ENCODE measurements at regions not wholly inside any gene's neighbourhood (a gene's known extent, or its start where the extent isn't known, plus 50 kb on each side); places are given as distances from the start of the nearest gene placed in this dataset.

DNA sequence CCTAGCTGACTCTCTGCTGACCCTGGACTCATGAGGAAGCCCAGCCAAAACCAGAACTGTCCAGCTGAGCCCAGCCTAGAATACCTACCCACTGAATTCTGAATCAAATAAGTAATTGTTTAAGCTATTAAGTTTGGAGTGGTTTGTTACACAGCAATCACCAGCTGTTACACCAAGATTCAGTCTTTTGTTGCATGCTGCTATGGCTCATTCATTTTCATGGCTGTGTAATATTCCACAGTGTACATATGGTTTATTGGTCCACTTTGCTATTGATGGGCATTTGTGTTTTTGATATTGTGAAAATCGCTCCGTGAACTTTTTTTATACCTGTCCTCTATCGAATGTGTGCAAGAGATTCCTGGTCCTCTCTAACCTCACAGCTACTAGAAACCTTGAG, 156.4 kb downstream of the FGF18 start:
- H2AFZ ChIP-seq (ENCODE audit: low read depth, low read length) = no peak overlapping the region
- H3K9me2 ChIP-seq (ENCODE audit: insufficient read depth, low read length) = no peaks in the 10 kb centered on the region
- no peak overlapping the region for H3K9ac ChIP-seq (ENCODE audit: low read length)
- H4K20me1 ChIP-seq (ENCODE audit: insufficient read depth) = no peaks in the 10 kb centered on the region
- H3K27ac ChIP-seq (ENCODE audit: low read length) = no peak overlapping the region
- H3K36me3 ChIP-seq (ENCODE audit: insufficient read depth, low read length) = no peaks in the 10 kb centered on the region
- H3K4me2 ChIP-seq (ENCODE audit: low read length) = no peak overlapping the region
- no peaks in the 10 kb centered on the region for H3K79me2 ChIP-seq (replicated peaks; ENCODE audit: insufficient read depth, low read length)
- H3F3A ChIP-seq (ENCODE audit: insufficient read depth, low read length, poor library complexity, severe bottlenecking) = no peaks in the 10 kb centered on the region
- TF ChIP-seq POLR2AphosphoS5 (IDR thresholded peaks at IDR 0.05) (no peak), EP300 (conservative IDR thresholded peaks at IDR 0.05; ENCODE audit: poor library complexity, severe bottlenecking) (no peak), RAD21 (conservative IDR thresholded peaks at IDR 0.05) (no peak), SMC3 (conservative IDR thresholded peaks at IDR 0.05; ENCODE audit: poor library complexity) (no peak), EZH2 (IDR thresholded peaks at IDR 0.05; ENCODE audit: borderline replicate concordance, insufficient read depth, low read length, poor library complexity, severe bottlenecking) (no peak), TAF1 (IDR thresholded peaks at IDR 0.05; ENCODE audit: low read depth) (no peak), MXI1 (conservative IDR thresholded peaks at IDR 0.05; ENCODE audit: poor library complexity, severe bottlenecking) (no peak)
- TF ChIP-seq, protein P1, sequence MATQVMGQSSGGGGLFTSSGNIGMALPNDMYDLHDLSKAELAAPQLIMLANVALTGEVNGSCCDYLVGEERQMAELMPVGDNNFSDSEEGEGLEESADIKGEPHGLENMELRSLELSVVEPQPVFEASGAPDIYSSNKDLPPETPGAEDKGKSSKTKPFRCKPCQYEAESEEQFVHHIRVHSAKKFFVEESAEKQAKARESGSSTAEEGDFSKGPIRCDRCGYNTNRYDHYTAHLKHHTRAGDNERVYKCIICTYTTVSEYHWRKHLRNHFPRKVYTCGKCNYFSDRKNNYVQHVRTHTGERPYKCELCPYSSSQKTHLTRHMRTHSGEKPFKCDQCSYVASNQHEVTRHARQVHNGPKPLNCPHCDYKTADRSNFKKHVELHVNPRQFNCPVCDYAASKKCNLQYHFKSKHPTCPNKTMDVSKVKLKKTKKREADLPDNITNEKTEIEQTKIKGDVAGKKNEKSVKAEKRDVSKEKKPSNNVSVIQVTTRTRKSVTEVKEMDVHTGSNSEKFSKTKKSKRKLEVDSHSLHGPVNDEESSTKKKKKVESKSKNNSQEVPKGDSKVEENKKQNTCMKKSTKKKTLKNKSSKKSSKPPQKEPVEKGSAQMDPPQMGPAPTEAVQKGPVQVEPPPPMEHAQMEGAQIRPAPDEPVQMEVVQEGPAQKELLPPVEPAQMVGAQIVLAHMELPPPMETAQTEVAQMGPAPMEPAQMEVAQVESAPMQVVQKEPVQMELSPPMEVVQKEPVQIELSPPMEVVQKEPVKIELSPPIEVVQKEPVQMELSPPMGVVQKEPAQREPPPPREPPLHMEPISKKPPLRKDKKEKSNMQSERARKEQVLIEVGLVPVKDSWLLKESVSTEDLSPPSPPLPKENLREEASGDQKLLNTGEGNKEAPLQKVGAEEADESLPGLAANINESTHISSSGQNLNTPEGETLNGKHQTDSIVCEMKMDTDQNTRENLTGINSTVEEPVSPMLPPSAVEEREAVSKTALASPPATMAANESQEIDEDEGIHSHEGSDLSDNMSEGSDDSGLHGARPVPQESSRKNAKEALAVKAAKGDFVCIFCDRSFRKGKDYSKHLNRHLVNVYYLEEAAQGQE (IDR thresholded peaks at IDR 0.05; ENCODE audit: borderline replicate concordance) = no peak
- TF ChIP-seq, protein P2, sequence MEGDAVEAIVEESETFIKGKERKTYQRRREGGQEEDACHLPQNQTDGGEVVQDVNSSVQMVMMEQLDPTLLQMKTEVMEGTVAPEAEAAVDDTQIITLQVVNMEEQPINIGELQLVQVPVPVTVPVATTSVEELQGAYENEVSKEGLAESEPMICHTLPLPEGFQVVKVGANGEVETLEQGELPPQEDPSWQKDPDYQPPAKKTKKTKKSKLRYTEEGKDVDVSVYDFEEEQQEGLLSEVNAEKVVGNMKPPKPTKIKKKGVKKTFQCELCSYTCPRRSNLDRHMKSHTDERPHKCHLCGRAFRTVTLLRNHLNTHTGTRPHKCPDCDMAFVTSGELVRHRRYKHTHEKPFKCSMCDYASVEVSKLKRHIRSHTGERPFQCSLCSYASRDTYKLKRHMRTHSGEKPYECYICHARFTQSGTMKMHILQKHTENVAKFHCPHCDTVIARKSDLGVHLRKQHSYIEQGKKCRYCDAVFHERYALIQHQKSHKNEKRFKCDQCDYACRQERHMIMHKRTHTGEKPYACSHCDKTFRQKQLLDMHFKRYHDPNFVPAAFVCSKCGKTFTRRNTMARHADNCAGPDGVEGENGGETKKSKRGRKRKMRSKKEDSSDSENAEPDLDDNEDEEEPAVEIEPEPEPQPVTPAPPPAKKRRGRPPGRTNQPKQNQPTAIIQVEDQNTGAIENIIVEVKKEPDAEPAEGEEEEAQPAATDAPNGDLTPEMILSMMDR (IDR thresholded peaks at IDR 0.05; ENCODE audit: poor library complexity, severe bottlenecking) = no peak
- H3K9me3 ChIP-seq (ENCODE audit: low read length) = no peaks in the 10 kb centered on the region
- no peak overlapping the region for H3K4me3 ChIP-seq (ENCODE audit: low read length)
- H3K27me3 ChIP-seq (ENCODE audit: insufficient read depth, low read depth, low read length) = no peaks in the 10 kb centered on the region

DNA sequence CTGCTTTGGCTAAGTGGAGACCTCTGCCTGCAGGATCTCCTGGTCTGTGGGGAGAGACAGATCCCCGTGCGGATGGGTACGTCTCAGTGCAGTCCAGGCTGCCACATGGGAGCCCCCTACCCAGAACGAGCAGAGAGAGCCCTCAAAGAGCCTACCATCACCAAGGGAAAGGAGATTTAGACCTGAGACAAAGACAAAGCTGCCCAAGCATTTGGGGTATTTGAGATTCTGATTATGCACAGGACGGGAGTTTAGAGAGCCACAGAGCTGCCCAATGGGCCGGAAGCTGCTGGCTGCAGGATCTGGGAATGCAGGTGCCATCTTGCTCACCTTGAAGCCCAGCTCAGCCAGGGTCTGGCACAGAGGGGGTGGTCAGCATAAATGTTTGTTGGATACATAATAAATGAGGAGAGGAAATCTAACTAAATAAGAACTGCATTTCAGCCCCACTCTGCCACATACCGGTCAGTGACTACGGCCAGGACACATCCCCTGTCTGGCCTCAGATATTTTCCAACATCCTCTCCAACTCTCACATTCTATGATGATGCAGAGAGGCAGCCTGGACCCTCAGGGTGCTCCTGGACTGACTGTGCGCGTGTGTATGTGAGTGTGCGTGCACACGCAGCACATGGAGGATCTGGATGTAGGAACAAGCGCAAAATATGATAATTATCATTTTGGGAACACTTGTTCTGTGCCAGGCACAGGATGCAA, 157.8 kb downstream of the FGF18 start:
- no peaks in the 10 kb centered on the region for H3K79me2 ChIP-seq (replicated peaks; ENCODE audit: insufficient read depth, low read length)
- no peak overlapping the region for H3K9ac ChIP-seq (ENCODE audit: low read length)
- no peaks in the 10 kb centered on the region for H4K20me1 ChIP-seq (ENCODE audit: insufficient read depth)
- no peaks in the 10 kb centered on the region for H3K27me3 ChIP-seq (ENCODE audit: insufficient read depth, low read depth, low read length)
- no peaks in the 10 kb centered on the region for H3F3A ChIP-seq (ENCODE audit: insufficient read depth, low read length, poor library complexity, severe bottlenecking)
- H3K9me2 ChIP-seq (ENCODE audit: insufficient read depth, low read length) = no peaks in the 10 kb centered on the region
- no peak overlapping the region for H3K4me3 ChIP-seq (ENCODE audit: low read length)
- no peaks in the 10 kb centered on the region for H3K36me3 ChIP-seq (ENCODE audit: insufficient read depth, low read length)
- no peaks in the 10 kb centered on the region for H3K9me3 ChIP-seq (ENCODE audit: low read length)
- H3K27ac ChIP-seq (ENCODE audit: low read length) = no peak overlapping the region
- no peak overlapping the region for H2AFZ ChIP-seq (ENCODE audit: low read depth, low read length)
- TF ChIP-seq, protein P1 (IDR thresholded peaks at IDR 0.05; ENCODE audit: borderline replicate concordance) = no peak
- no peak for TF ChIP-seq MXI1 (conservative IDR thresholded peaks at IDR 0.05; ENCODE audit: poor library complexity, severe bottlenecking)
- no peak for TF ChIP-seq SMC3 (conservative IDR thresholded peaks at IDR 0.05; ENCODE audit: poor library complexity)
- TF ChIP-seq EP300 (conservative IDR thresholded peaks at IDR 0.05; ENCODE audit: poor library complexity, severe bottlenecking) = no peak
- no peak for TF ChIP-seq POLR2AphosphoS5 (IDR thresholded peaks at IDR 0.05)
- no peak for TF ChIP-seq EZH2 (IDR thresholded peaks at IDR 0.05; ENCODE audit: borderline replicate concordance, insufficient read depth, low read length, poor library complexity, severe bottlenecking)
- TF ChIP-seq RAD21 (conservative IDR thresholded peaks at IDR 0.05) = no peak
- no peak for TF ChIP-seq TAF1 (IDR thresholded peaks at IDR 0.05; ENCODE audit: low read depth)
- TF ChIP-seq, protein P2 (IDR thresholded peaks at IDR 0.05; ENCODE audit: poor library complexity, severe bottlenecking) = no peak
- H3K4me2 ChIP-seq (ENCODE audit: low read length) = no peak overlapping the region

All from neural cell (in vitro differentiated cells).